Choroid plexus epithelial cell (primary cell): ENCODE measurements at regions not wholly inside any gene's neighbourhood (a gene's known extent, or its start where the extent isn't known, plus 50 kb on each side); places are given as distances from the start of the nearest gene placed in this dataset.

Source experiments
- DNase-seq: peaks from one replicate; pipeline ENCODE4 v3.0.0-alpha.2; 2010; ENCODE audit warnings: low read depth
- H3K4me3 ChIP-seq: 2 replicates; pipeline ENCODE4 v1.5.1; 2011; ENCODE audit warnings: low read depth, mild to moderate bottlenecking, control low read depth, low read length, moderate library complexity
- TF ChIP-seq, protein P1 (sequence below): conservative IDR thresholded peaks from 2 replicates; pipeline ENCODE4 v1.5.1; 2011; ENCODE audit warnings: low read depth, mild to moderate bottlenecking, control low read depth, inconsistent platforms, low read length, moderate library complexity

DNA sequence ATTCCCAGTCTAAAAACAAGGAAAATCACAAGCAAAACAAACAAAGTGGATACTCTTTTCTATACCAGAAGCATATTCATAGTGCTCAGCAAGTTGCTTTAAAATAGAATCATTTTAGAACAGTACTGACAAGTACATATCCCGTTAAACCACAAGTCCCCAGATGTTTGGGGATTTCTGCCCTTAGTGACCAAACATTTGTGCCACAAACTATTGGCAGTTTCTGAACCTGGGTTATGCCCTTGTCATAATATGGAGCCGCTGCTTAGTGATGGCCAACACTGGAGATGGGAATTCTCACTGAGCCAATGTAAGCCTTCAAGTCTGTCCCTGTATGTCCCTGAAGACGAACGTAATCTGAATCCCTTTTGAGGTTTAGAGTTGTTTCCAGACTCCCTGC lies 436.7 kb upstream of the JAG1 start:
- no peak overlapping the region for H3K4me3 ChIP-seq
- DNase-seq, result no peak
- TF ChIP-seq, protein P1, sequence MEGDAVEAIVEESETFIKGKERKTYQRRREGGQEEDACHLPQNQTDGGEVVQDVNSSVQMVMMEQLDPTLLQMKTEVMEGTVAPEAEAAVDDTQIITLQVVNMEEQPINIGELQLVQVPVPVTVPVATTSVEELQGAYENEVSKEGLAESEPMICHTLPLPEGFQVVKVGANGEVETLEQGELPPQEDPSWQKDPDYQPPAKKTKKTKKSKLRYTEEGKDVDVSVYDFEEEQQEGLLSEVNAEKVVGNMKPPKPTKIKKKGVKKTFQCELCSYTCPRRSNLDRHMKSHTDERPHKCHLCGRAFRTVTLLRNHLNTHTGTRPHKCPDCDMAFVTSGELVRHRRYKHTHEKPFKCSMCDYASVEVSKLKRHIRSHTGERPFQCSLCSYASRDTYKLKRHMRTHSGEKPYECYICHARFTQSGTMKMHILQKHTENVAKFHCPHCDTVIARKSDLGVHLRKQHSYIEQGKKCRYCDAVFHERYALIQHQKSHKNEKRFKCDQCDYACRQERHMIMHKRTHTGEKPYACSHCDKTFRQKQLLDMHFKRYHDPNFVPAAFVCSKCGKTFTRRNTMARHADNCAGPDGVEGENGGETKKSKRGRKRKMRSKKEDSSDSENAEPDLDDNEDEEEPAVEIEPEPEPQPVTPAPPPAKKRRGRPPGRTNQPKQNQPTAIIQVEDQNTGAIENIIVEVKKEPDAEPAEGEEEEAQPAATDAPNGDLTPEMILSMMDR, result no peak

DNA sequence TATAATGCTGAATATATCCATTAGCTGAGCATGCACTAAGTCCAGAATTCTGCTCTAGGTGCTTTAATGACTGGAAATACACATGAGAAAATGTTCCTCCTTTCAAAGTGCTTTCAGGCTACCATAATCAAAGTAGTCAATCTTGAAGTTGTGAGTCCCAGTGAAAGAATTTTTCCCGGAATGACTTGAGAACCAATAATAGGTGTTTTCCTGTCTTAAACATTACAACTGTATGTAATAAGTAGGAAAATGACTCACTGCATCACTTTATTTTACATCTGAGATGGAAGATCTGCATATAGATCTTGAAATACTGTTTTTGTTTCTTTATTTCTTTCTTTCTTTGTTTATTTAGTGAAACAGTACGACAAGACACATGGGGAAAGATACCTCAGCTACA lies 437.4 kb upstream of the JAG1 start:
- TF ChIP-seq, protein P1, result no peak
- DNase-seq, result no peak
- no peak overlapping the region for H3K4me3 ChIP-seq

DNA sequence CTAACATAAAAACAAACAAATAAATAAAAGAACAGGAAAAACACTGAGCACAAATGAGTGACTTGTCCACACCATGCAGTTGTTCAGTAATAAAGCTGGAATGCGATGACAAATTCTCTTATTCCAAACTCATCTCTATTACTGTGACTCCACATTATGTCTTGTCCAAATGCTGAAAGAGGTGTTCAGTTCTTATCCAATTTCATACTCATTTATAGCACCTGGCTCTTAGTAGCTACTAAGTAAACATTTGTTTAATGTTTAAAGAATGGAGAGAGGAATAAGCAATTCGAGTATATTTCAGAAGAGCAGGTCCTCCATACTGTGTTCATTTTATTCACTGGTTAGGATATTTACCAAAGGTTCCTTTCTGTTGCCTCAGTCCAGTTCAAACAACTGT lies 439.0 kb upstream of the JAG1 start:
- no peak overlapping the region for H3K4me3 ChIP-seq
- TF ChIP-seq, protein P1, result no peak
- DNase-seq, result no peak

DNA sequence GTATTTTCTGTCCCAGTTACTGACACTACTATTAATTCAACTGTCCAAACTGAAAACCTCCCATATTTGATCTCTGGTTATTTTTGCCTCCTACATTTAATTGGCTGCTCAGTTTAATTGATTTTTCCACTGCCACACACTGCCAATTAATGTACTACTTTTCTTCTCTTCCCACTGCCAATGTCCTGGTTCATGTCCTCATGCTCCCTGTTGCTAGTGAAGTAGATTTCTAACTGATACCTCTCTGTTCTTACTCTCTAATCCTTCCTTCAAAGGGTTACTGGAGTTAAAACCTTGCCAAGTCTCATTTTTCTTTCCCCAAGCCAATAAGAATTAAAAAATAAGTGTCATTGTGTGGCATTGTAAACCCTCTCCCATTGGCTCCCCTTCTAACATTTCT lies 440.6 kb upstream of the JAG1 start:
- no peak for DNase-seq
- no peak overlapping the region for H3K4me3 ChIP-seq
- TF ChIP-seq, protein P1, result no peak

DNA sequence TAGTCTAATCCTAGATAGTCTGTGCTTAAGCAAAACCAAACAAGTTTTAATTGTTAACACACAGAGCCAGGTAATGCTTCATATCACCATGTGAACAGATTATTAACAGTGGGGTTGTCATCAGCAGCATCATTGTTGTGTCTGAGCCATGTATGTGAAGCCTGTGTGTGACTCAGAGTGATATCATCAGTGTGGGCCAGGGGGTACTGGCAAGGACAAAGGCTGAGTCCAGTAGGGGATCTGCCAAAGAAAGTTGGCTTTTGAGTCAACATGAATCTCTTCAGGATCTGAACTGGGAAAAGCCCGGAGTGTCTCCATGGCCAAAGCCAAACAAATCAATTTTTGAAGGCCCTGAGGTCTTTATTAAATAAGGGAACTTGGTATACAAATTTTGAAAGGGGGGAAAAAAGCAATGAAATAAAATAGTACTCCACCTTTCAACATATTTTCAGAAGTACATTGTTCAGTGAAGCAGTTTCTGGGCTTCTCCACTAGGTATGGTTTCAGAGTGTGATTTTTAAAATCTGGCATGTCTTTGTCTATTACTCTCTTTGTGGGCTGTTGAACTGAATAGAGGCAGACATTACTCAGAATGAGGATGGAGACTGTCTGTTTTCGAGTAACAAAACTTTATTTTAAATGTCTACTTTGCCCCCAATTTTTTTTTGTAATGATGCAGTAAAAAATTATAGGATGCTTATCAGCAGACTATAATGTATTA lies 444.2 kb upstream of the JAG1 start:
- DNase-seq, result peak; percentile 50
- TF ChIP-seq, protein P1, result no peak
- no peak overlapping the region for H3K4me3 ChIP-seq

DNA sequence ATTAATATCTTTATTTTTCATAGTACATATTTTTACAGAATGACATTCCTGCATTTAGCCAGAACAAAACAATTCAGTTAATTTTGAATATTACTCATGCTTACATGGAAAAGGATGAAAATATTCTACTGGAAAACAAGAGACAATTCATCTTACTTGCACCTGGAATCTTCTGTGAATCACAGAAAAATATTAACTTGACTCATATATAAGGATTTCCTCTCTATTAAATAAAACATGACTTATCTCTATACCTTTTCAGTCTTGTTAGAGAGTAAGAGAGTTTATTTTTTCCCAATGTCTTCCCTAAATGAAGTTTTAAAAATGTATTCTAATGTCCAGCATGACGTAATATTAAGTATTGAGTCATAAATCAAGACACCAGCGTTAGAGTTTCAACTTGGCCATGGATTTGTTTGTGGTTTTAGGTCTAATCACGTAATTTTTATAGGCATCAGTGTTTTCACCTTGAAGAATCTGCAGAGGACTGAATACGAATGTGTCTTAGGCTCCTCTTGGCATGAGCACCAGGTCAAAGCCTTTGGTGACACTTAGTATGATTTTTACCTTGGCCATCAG lies 445.1 kb upstream of the JAG1 start:
- no peak for DNase-seq
- TF ChIP-seq, protein P1, result no peak

DNA sequence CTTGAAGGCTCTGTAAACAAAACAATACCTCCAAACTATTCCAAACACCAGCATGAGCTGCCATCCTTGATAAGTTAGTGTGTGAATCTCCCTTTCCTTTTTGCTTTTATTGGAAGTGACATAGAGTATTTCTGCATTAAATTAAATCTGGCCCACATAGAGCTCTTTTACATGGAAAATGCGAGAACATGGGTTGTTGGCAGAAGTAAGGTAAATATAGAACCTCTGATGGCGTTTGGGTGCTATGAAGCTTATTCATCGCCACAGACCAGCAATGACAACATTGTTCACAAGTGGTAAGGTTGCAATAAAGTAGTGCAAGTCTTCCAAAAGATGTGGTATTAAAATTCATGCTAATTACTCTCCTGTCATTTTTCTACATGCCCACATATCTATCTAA lies 445.8 kb upstream of the JAG1 start:
- TF ChIP-seq, protein P1, result no peak
- no peak overlapping the region for H3K4me3 ChIP-seq
- no peak for DNase-seq

More for the DNA sequence above, 445.1 kb upstream of the JAG1 start:
- no peak overlapping the region for H3K4me3 ChIP-seq
